Ishikawa (cell line): ENCODE measurements at regions not wholly inside any gene's neighbourhood (a gene's known extent, or its start where the extent isn't known, plus 50 kb on each side); places are given as distances from the start of the nearest gene placed in this dataset.

Experiments
- CEBPB ChIP-seq: IDR thresholded peaks from 2 replicates; pipeline ENCODE4 v1.6.1; 2012
- CREB1 ChIP-seq: IDR thresholded peaks from 2 replicates; pipeline ENCODE4 v1.6.1; 2012; ENCODE audit warnings: low read depth
- EGR1 ChIP-seq: IDR thresholded peaks from 2 replicates; pipeline ENCODE4 v1.6.1; 2012
- EP300 ChIP-seq: IDR thresholded peaks from 2 replicates; pipeline ENCODE4 v1.6.1; 2012; ENCODE audit warnings: borderline replicate concordance
- FOXM1 ChIP-seq: IDR thresholded peaks from 2 replicates; pipeline ENCODE4 v1.6.1; 2012; ENCODE audit warnings: low read depth, borderline replicate concordance
- MAX ChIP-seq: IDR thresholded peaks from 2 replicates; pipeline ENCODE4 v1.6.1; 2012
- NFIC ChIP-seq: IDR thresholded peaks from 2 replicates; pipeline ENCODE4 v1.6.1; 2012
- RAD21 ChIP-seq: IDR thresholded peaks from 2 replicates; pipeline ENCODE4 v1.6.1; 2012; ENCODE audit warnings: low read depth
- REST ChIP-seq: IDR thresholded peaks from 2 replicates; pipeline ENCODE4 v1.6.1; 2012; ENCODE audit warnings: low read depth, mild to moderate bottlenecking
- TAF1 ChIP-seq: IDR thresholded peaks from 2 replicates; pipeline ENCODE4 v1.6.1; 2012; ENCODE audit warnings: low read depth, mild to moderate bottlenecking
- TCF12 ChIP-seq: IDR thresholded peaks from 2 replicates; pipeline ENCODE4 v1.6.1; 2012; ENCODE audit warnings: low read depth
- TEAD4 ChIP-seq: IDR thresholded peaks from 2 replicates; pipeline ENCODE4 v1.6.1; 2012
- USF1 ChIP-seq: IDR thresholded peaks from 2 replicates; pipeline ENCODE4 v1.6.1; 2012
- YY1 ChIP-seq: IDR thresholded peaks from 2 replicates; pipeline ENCODE4 v1.6.1; 2012; ENCODE audit warnings: low read depth
- ZBTB7A ChIP-seq: IDR thresholded peaks from 2 replicates; pipeline ENCODE4 v1.6.1; 2012; ENCODE audit warnings: low read depth

- no peak for TF ChIP-seq MAX
- no peak for TF ChIP-seq CREB1
- no peak for TF ChIP-seq TAF1
These were observed 82.9 kb upstream of the WDR11 start for GRCh38 chr10:120768227-120768626.

GRCh38 chr10:120770496-120770895 lies 80.7 kb upstream of the WDR11 start:
- TF ChIP-seq USF1 (no peak), FOXM1 (no peak), RAD21 (no peak), MAX (no peak), CEBPB (no peak), TAF1 (no peak), NFIC (no peak), TEAD4 (no peak), EGR1 (no peak), YY1 (no peak), TCF12 (no peak), CREB1 (no peak), REST (no peak), EP300 (no peak)

GRCh38 chr10:120776442-120776841 lies 74.7 kb upstream of the WDR11 start:
- TF ChIP-seq TAF1 (no peak), RAD21 (no peak), FOXM1 (no peak), MAX (no peak), CREB1 (no peak), TEAD4 (no peak), YY1 (no peak), EP300 (no peak), USF1 (no peak), NFIC (no peak), EGR1 (no peak), TCF12 (no peak), CEBPB (no peak), REST (no peak)

- no peak for TF ChIP-seq EP300
These were observed 68.8 kb upstream of the WDR11 start for GRCh38 chr10:120782336-120782735.

- TF ChIP-seq YY1: no peak
These were observed 68.1 kb upstream of the WDR11 start for GRCh38 chr10:120783098-120783497.

- TF ChIP-seq FOXM1: no peak
- no peak for TF ChIP-seq TAF1
- TF ChIP-seq NFIC: no peak
- no peak for TF ChIP-seq MAX
- TF ChIP-seq TCF12: no peak
- no peak for TF ChIP-seq TEAD4
- TF ChIP-seq REST: no peak
- TF ChIP-seq EGR1: no peak
- TF ChIP-seq RAD21: no peak
- TF ChIP-seq EP300: no peak
- TF ChIP-seq USF1: no peak
- no peak for TF ChIP-seq CREB1
- TF ChIP-seq ZBTB7A: no peak
These were observed 67.3 kb upstream of the WDR11 start for GRCh38 chr10:120783867-120784266.
